ENCODE measurements at regions not wholly inside any gene's neighbourhood (a gene's known extent, or its start where the extent isn't known, plus 50 kb on each side); places are given as distances from the start of the nearest gene placed in this dataset.

DNA sequence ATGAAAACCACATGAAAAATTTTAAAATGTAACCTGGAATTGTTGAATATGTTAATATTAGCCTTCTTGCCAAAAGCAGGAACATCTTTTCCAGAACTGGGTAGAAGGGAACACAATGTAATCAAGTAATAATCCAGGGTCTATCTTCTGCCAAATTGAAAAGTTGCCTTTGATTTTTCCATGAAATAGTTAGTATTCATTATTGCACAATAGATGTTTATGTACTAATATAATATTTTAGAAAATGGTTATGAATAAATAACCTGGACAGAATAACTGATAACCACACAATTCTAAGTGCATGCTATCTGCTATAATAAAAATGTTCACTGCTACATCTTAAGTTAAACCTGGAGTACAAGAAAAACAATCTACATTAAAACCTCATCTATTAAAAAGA, 802.3 kb downstream of the LIG4 start:
- H3K27ac ChIP-seq: no peak overlapping the region
- TF ChIP-seq ZFX (IDR thresholded peaks at IDR 0.05): no peak
- TF ChIP-seq, protein P1, sequence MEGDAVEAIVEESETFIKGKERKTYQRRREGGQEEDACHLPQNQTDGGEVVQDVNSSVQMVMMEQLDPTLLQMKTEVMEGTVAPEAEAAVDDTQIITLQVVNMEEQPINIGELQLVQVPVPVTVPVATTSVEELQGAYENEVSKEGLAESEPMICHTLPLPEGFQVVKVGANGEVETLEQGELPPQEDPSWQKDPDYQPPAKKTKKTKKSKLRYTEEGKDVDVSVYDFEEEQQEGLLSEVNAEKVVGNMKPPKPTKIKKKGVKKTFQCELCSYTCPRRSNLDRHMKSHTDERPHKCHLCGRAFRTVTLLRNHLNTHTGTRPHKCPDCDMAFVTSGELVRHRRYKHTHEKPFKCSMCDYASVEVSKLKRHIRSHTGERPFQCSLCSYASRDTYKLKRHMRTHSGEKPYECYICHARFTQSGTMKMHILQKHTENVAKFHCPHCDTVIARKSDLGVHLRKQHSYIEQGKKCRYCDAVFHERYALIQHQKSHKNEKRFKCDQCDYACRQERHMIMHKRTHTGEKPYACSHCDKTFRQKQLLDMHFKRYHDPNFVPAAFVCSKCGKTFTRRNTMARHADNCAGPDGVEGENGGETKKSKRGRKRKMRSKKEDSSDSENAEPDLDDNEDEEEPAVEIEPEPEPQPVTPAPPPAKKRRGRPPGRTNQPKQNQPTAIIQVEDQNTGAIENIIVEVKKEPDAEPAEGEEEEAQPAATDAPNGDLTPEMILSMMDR (conservative IDR thresholded peaks at IDR 0.05): no peak

DNA sequence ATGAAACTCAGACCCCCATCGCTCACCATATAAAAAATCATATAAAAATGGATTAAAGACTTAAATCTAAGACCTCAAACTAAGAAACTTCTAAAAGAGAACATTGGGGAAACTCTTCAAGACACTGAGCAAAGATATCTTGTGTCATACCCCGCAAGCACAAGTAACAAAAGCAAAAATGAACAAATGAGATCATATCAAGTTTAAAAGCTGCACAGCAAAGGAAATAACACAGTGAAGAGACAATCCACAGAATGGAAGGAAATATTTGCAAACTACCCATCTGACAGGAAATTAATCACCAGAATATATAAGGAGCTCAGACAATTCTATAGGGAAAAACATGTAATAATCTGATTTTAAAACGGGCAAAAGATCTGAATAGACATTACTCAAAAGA, 808.3 kb downstream of the LIG4 start:
- H3K27ac ChIP-seq: no peak overlapping the region
- no peak for TF ChIP-seq ZFX (IDR thresholded peaks at IDR 0.05)
- TF ChIP-seq, protein P1 (conservative IDR thresholded peaks at IDR 0.05): no peak

DNA sequence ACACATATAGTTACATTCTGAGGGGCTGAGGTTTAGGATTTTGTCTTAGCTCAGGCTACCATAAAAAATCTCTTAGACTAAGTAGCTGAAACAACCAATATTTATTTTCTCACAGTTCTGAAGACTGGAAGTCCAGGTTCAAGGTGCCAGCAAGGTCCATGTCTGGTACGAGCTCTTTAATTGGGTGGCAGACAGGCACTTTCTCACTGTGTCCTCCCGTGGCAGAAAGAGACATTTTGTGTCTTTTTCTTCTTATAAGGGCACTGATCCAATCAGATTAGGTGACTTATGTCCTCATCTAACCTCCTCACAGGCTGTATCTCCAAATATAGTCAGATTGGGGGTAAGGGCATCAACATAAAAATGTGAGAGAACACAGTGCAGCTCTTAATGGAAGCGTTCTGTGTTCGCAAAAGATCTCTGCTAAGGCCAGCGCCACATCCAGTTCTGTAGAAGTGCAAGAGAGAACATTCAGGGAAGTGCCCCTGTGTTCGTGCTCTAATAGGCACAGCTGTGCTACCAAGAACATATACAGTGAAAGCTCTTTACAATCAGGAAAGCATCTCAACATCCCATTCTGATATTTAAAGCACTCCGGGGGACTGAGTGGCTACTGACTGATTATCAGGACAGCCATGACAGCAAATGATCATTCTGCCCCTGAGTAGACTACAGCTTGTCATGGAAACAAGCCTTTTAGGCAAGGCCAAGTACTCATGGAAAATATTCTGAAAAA, 819.2 kb downstream of the LIG4 start:
- H3K27ac ChIP-seq: no peak overlapping the region
- no peak for TF ChIP-seq ZFX (IDR thresholded peaks at IDR 0.05)
- TF ChIP-seq, protein P1 (conservative IDR thresholded peaks at IDR 0.05): no peak

DNA sequence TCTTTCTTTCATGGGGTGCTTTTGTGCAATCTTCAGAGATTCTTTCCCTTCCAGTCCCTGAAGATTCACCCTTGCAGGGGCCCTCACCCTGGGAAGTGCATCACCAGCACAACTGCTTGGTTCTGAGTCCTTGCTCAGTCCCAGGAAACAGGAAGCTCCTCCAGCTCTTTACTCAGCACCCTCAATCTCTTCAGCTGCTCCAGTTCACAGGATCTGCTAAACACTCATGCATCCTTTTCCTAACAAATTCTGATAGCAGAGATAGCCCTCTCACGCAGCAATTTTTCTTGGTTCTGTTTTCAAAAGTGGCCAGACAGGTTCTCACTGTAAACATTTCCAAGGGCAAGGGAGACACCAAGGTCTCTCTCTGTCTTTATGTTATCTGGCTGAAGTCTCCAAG, 823.1 kb downstream of the LIG4 start:
- no peak overlapping the region for H3K27ac ChIP-seq
- TF ChIP-seq, protein P1 (conservative IDR thresholded peaks at IDR 0.05): no peak
- TF ChIP-seq ZFX (IDR thresholded peaks at IDR 0.05): no peak

DNA sequence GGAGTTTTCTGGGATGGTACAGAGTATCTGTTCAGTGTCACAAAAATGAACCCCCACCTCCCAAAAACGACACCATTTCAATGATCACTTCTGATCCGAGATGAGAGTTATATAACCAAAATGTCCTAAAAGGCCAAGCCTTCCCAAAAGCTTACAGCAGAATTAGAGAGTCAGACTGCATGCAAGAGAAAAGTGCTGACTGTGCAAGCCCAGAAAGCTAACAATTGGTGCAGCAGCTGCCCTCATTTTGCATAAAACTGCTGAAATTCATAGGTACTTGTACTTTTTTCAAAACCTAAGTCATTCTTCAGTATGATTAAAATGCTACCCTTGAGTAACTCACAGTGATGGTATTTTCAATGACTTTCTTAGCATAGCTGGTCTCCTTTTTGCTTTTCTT, 819.6 kb upstream of the ARGLU1 start:
- H3K27ac ChIP-seq: no peak overlapping the region
- no peak for TF ChIP-seq ZFX (IDR thresholded peaks at IDR 0.05)
- TF ChIP-seq, protein P1 (conservative IDR thresholded peaks at IDR 0.05): no peak

DNA sequence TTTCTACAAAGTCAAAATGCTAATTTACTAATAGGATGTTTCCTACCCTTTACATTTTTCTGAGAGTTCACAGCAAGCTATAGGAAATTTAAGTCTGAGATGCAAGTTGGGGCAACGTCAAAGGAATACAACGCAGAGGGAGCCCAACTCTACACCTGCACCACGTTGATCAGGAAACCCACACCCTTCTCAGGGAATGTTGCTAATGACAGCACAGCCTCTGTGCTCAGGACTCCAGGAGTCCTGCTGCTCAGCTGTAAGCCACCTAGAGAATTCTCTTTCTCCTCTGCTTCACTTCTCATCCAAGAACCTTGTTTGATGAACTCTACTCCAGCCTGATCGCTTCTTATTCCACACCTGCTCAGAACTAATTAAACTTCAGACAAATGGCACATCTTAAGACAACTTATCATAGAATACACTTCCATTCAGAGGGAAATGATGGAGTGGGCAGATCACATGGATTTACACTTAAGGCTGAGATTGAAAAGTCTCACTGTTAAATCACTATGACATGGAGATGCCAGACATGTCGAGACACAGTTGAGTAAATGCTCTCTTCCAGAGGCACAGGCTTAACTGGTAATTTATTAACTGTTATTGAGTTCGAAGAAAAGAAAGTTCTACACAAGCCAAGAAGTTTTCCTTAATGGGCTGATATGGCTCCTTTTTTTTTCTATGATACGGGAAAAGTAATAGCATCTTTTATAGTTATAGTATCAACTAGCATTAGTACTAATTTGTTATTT, 811.6 kb upstream of the ARGLU1 start:
- no peak overlapping the region for H3K27ac ChIP-seq
- TF ChIP-seq ZFX (IDR thresholded peaks at IDR 0.05): no peak
- TF ChIP-seq, protein P1 (conservative IDR thresholded peaks at IDR 0.05): no peak

Data from C4-2B (cell line).